ENCODE measurements at regions not wholly inside any gene's neighbourhood (a gene's known extent, or its start where the extent isn't known, plus 50 kb on each side); places are given as distances from the start of the nearest gene placed in this dataset.
"Not testable (repeated sequence)": the region's sequence is repeated elsewhere in the genome, so short reads cannot be mapped to it uniquely, and the experiment has no call there.

- no peak overlapping the region for H3K4me3 ChIP-seq (ENCODE audit: low read length)
- no peak for DNase-seq (ENCODE audit: low read depth, low spot score)
Measured at GRCh38 chr7:54187886-54188685, 354.1 kb upstream of the VSTM2A start.

GRCh38 chr7:54188843-54189242, 353.3 kb upstream of the VSTM2A start:
- no peak for DNase-seq (ENCODE audit: low read depth, low spot score)
- no peak overlapping the region for H3K4me3 ChIP-seq (ENCODE audit: low read length)

- no peak for DNase-seq (ENCODE audit: low read depth, low spot score)
- H3K4me3 ChIP-seq (ENCODE audit: low read length), result no peak overlapping the region
Measured at GRCh38 chr7:54189330-54189729, 352.8 kb upstream of the VSTM2A start.

GRCh38 chr7:54201501-54201900, 340.7 kb upstream of the VSTM2A start:
- no peak for DNase-seq (ENCODE audit: low read depth, low spot score)
- no peak overlapping the region for H3K4me3 ChIP-seq (ENCODE audit: low read length)

GRCh38 chr7:54215424-54215823, 326.8 kb upstream of the VSTM2A start:
- H3K4me3 ChIP-seq (ENCODE audit: low read length), result no peak overlapping the region
- no peak for DNase-seq (ENCODE audit: low read depth, low spot score)

GRCh38 chr7:54226030-54226429, 316.1 kb upstream of the VSTM2A start:
- H3K4me3 ChIP-seq (ENCODE audit: low read length); DNase-seq (ENCODE audit: low read depth, low spot score): not testable (repeated sequence)

- no peak overlapping the region for H3K4me3 ChIP-seq (ENCODE audit: low read length)
- no peak for DNase-seq (ENCODE audit: low read depth, low spot score)
Measured at GRCh38 chr7:54242776-54243175, 299.4 kb upstream of the VSTM2A start.

- DNase-seq (ENCODE audit: low read depth, low spot score), result no peak
- H3K4me3 ChIP-seq (ENCODE audit: low read length), result no peak overlapping the region
Measured at GRCh38 chr7:54245020-54245419, 297.2 kb upstream of the VSTM2A start.

- H3K4me3 ChIP-seq (ENCODE audit: low read length), result no peak overlapping the region
- no peak for DNase-seq (ENCODE audit: low read depth, low spot score)
Measured at GRCh38 chr7:54249686-54250085, 292.5 kb upstream of the VSTM2A start.

GRCh38 chr7:54252256-54253035, 289.7 kb upstream of the VSTM2A start:
- H3K4me3 ChIP-seq (ENCODE audit: low read length), result no peak overlapping the region
- no peak for DNase-seq (ENCODE audit: low read depth, low spot score)

GRCh38 chr7:54253036-54253373, 289.2 kb upstream of the VSTM2A start:
- no peak for DNase-seq (ENCODE audit: low read depth, low spot score)
- no peak overlapping the region for H3K4me3 ChIP-seq (ENCODE audit: low read length)

- DNase-seq (ENCODE audit: low read depth, low spot score), result no peak
- no peak overlapping the region for H3K4me3 ChIP-seq (ENCODE audit: low read length)
Measured at GRCh38 chr7:54255242-54255641, 286.9 kb upstream of the VSTM2A start.

GRCh38 chr7:54259185-54259584, 283.0 kb upstream of the VSTM2A start:
- H3K4me3 ChIP-seq (ENCODE audit: low read length), result no peak overlapping the region
- no peak for DNase-seq (ENCODE audit: low read depth, low spot score)

GRCh38 chr7:54260941-54261371, 281.2 kb upstream of the VSTM2A start:
- H3K4me3 ChIP-seq (ENCODE audit: low read length), result no peak overlapping the region
- DNase-seq (ENCODE audit: low read depth, low spot score), result no peak

GRCh38 chr7:54278847-54279246, 263.3 kb upstream of the VSTM2A start:
- DNase-seq (ENCODE audit: low read depth, low spot score), result no peak
- no peak overlapping the region for H3K4me3 ChIP-seq (ENCODE audit: low read length)

GRCh38 chr7:54292171-54292925, 249.8 kb upstream of the VSTM2A start:
- no peak for DNase-seq (ENCODE audit: low read depth, low spot score)
- no peak overlapping the region for H3K4me3 ChIP-seq (ENCODE audit: low read length)

GRCh38 chr7:54299426-54299825, 242.7 kb upstream of the VSTM2A start:
- no peak overlapping the region for H3K4me3 ChIP-seq (ENCODE audit: low read length)
- no peak for DNase-seq (ENCODE audit: low read depth, low spot score)

- not testable (repeated sequence) for DNase-seq (ENCODE audit: low read depth, low spot score); H3K4me3 ChIP-seq (ENCODE audit: low read length)
Measured at GRCh38 chr7:54315955-54316354, 226.2 kb upstream of the VSTM2A start.

- no peak overlapping the region for H3K4me3 ChIP-seq (ENCODE audit: low read length)
- DNase-seq (ENCODE audit: low read depth, low spot score), result no peak
Measured at GRCh38 chr7:54326592-54327167, 215.5 kb upstream of the VSTM2A start.

Data from Jurkat, Clone E6-1 (cell line).